Stimulated activated CD4-positive, alpha-beta T cell treated with anti-CD3 and anti-CD28 coated beads, Interleukin-15, amount 100 ng/mL, for 48 hours (primary cell): ENCODE measurements at regions not wholly inside any gene's neighbourhood (a gene's known extent, or its start where the extent isn't known, plus 50 kb on each side); places are given as distances from the start of the nearest gene placed in this dataset.
"Not testable (repeated sequence)": the region's sequence is repeated elsewhere in the genome, so short reads cannot be mapped to it uniquely, and the experiment has no call there.

ENCODE experiments used
- DNase-seq, 2 donors: peaks; one replicate each; pipeline ENCODE4 v3.0.0-alpha.2; 2020; ENCODE audit warnings: low read depth in 2 of 2

GRCh38 chr7:80082213-80082612 is 52.4 kb upstream of the GNAI1 start:
- no peak for DNase-seq

- DNase-seq = no peak
Measured at GRCh38 chr7:80078886-80079285, 55.7 kb upstream of the GNAI1 start.

- DNase-seq = peak in 1 of 2 donors; percentile 27
Measured at GRCh38 chr7:80078159-80078731, 56.4 kb upstream of the GNAI1 start.

GRCh38 chr7:80070391-80070790 is 64.2 kb upstream of the GNAI1 start:
- no peak for DNase-seq

- no peak for DNase-seq
Measured at GRCh38 chr7:80066639-80067038, 68.0 kb upstream of the GNAI1 start.

GRCh38 chr7:80063834-80064233 is 70.8 kb upstream of the GNAI1 start:
- DNase-seq = no peak

- DNase-seq = no peak
Measured at GRCh38 chr7:80060218-80060806, 74.3 kb upstream of the GNAI1 start.

GRCh38 chr7:80057488-80057887 is 77.1 kb upstream of the GNAI1 start:
- DNase-seq = no peak

- no peak for DNase-seq
Measured at GRCh38 chr7:80054356-80054755, 80.3 kb upstream of the GNAI1 start.

- no peak for DNase-seq
Measured at GRCh38 chr7:80053124-80053523, 81.5 kb upstream of the GNAI1 start.

- no peak for DNase-seq
Measured at GRCh38 chr7:80047856-80048459, 86.7 kb upstream of the GNAI1 start.

GRCh38 chr7:80047032-80047431 is 87.6 kb upstream of the GNAI1 start:
- DNase-seq = no peak

GRCh38 chr7:80044796-80045195 is 89.8 kb upstream of the GNAI1 start:
- no peak for DNase-seq

GRCh38 chr7:80040752-80041151 is 93.9 kb upstream of the GNAI1 start:
- DNase-seq = no peak

- no peak for DNase-seq
Measured at GRCh38 chr7:80040335-80040734, 94.3 kb upstream of the GNAI1 start.

- DNase-seq = no peak
Measured at GRCh38 chr7:80039251-80039884, 95.3 kb upstream of the GNAI1 start.

- no peak for DNase-seq
Measured at GRCh38 chr7:80037689-80038088, 96.9 kb upstream of the GNAI1 start.

GRCh38 chr7:80036107-80036506 is 98.5 kb upstream of the GNAI1 start:
- no peak for DNase-seq

GRCh38 chr7:80028717-80029116 is 105.9 kb upstream of the GNAI1 start:
- DNase-seq = no peak

GRCh38 chr7:80027611-80028173 is 106.9 kb upstream of the GNAI1 start:
- DNase-seq = no peak

GRCh38 chr7:80026766-80027165 is 107.9 kb upstream of the GNAI1 start:
- no peak for DNase-seq

GRCh38 chr7:80020277-80020676 is 114.4 kb upstream of the GNAI1 start:
- not testable (repeated sequence) for DNase-seq

- not testable (repeated sequence) for DNase-seq
Measured at GRCh38 chr7:80019809-80020207, 114.8 kb upstream of the GNAI1 start.
